IMR-90 (cell line): ENCODE measurements at regions not wholly inside any gene's neighbourhood (a gene's known extent, or its start where the extent isn't known, plus 50 kb on each side); places are given as distances from the start of the nearest gene placed in this dataset.

Source experiments
- ATAC-seq: fragments of 200-7000 bp; cut with Tn5 transposase; 2 replicates; pipeline ENCODE4 v1.9.1; 2020; ENCODE audit warnings: low read depth, mild to moderate bottlenecking, moderate library complexity
- BruUV-seq: library from RNA; stranded (reverse); fragments of 400-500 nt; replicated peaks from 2 replicates; lab custom pipeline; 2021; lab: Mats Ljungman, UMichigan
- CTCF ChIA-PET: fragments of 300-600 bp; formaldehyde crosslinking; extraction: SDS; loops from one replicate; lab custom pipeline; 2021; ENCODE audit warnings: antibody characterized with exemption; lab: Yijun Ruan, JAX
- POLR2A ChIA-PET: fragments of 300-600 bp; sonication (Branson Sonifier 250); formaldehyde crosslinking; loops from one replicate; lab custom pipeline; 2022; ENCODE audit warnings: antibody characterized with exemption; ENCODE audit not compliant: unreplicated experiment; lab: Charles Lee
- DNase-seq: peaks from one replicate; pipeline ENCODE4 v3.0.0; 2013
- H2AFZ ChIP-seq: replicated peaks from 2 replicates; pipeline ENCODE3; 2013; ENCODE audit warnings: low read length, mild to moderate bottlenecking; ENCODE audit not compliant: poor library complexity
- H2AK5ac ChIP-seq: 2 replicates; pipeline ENCODE4 v1.6.1; 2013; ENCODE audit warnings: low read depth, low read length, inconsistent platforms
- H2AK9ac ChIP-seq: replicated peaks from 2 replicates; pipeline ENCODE3; 2013; ENCODE audit warnings: mild to moderate bottlenecking, low read depth, low read length, moderate library complexity; ENCODE audit not compliant: poor library complexity
- H2BK120ac ChIP-seq: 2 replicates; pipeline ENCODE4 v1.6.1; 2013; ENCODE audit warnings: low read depth, low read length, inconsistent platforms
- H2BK15ac ChIP-seq: 3 replicates; pipeline ENCODE4 v1.6.1; 2013; ENCODE audit warnings: low read depth, low read length, inconsistent platforms
- H2BK20ac ChIP-seq: 2 replicates; pipeline ENCODE4 v1.6.1; 2013; ENCODE audit warnings: low read depth, mild to moderate bottlenecking, inconsistent platforms, low read length, moderate library complexity
- H2BK5ac ChIP-seq: 2 replicates; pipeline ENCODE4 v1.6.1; 2013; ENCODE audit warnings: mild to moderate bottlenecking, low read depth, low read length, inconsistent platforms; ENCODE audit not compliant: poor library complexity, severe bottlenecking
- H3K14ac ChIP-seq: replicated peaks from 2 replicates; pipeline ENCODE4 v1.6.1; 2013; ENCODE audit warnings: low read depth, low read length, inconsistent platforms
- H3K18ac ChIP-seq: 2 replicates; pipeline ENCODE4 v1.6.1; 2013; ENCODE audit warnings: low read depth, low read length, control low read depth
- H3K23ac ChIP-seq: 2 replicates; pipeline ENCODE4 v1.6.1; 2013; ENCODE audit warnings: low read depth, low read length, inconsistent platforms
- H3K27ac ChIP-seq: 2 replicates; pipeline ENCODE4 v1.5.1; 2013; ENCODE audit warnings: mild to moderate bottlenecking, control low read depth, low read length; ENCODE audit not compliant: insufficient read depth
- H3K27me3 ChIP-seq: 2 replicates; pipeline ENCODE4 v1.6.1; 2013; ENCODE audit warnings: low read length; ENCODE audit not compliant: control insufficient read depth, insufficient read depth
- H3K36me3 ChIP-seq: 2 replicates; pipeline ENCODE4 v1.6.1; 2013; ENCODE audit warnings: low read length, mixed read lengths; ENCODE audit not compliant: control insufficient read depth, insufficient read depth
- H3K4ac ChIP-seq: 2 replicates; pipeline ENCODE4 v1.6.1; 2013; ENCODE audit warnings: low read depth, low read length, inconsistent platforms
- H3K4me1 ChIP-seq: 2 replicates; pipeline ENCODE4 v1.6.1; 2013; ENCODE audit warnings: low read length, mixed read lengths; ENCODE audit not compliant: control insufficient read depth, insufficient read depth
- H3K4me2 ChIP-seq: 2 replicates; pipeline ENCODE4 v1.6.1; 2013; ENCODE audit warnings: low read depth, mild to moderate bottlenecking, control low read depth, low read length, moderate library complexity
- H3K4me3 ChIP-seq: 2 replicates; pipeline ENCODE4 v1.5.1; 2013; ENCODE audit warnings: low read depth, mild to moderate bottlenecking, control low read depth, low read length, moderate library complexity; ENCODE audit not compliant: insufficient read depth
- H3K56ac ChIP-seq: 2 replicates; pipeline ENCODE4 v1.6.1; 2013; ENCODE audit warnings: low read length, inconsistent platforms; ENCODE audit not compliant: insufficient read depth; ENCODE audit errors: extremely low read depth
- H3K79me1 ChIP-seq, 2 experiments: 2 replicates each; pipeline ENCODE4 v1.6.1; 2013; ENCODE audit warnings: low read length in 2 of 2, inconsistent platforms in 1 of 2, low read depth in 1 of 2
- H3K9ac ChIP-seq: 2 replicates; pipeline ENCODE4 v1.6.1; 2013; ENCODE audit warnings: low read depth, low read length, control low read depth
- H3K9me1 ChIP-seq: 2 replicates; pipeline ENCODE4 v1.6.1; 2013; ENCODE audit warnings: low read length, inconsistent platforms; ENCODE audit not compliant: insufficient read depth
- H3K9me3 ChIP-seq: 2 replicates; pipeline ENCODE4 v1.6.1; 2013; ENCODE audit warnings: low read length; ENCODE audit not compliant: control insufficient read depth, insufficient read depth
- H4K20me1 ChIP-seq: 2 replicates; pipeline ENCODE4 v1.6.1; 2013; ENCODE audit warnings: low read length, inconsistent platforms; ENCODE audit not compliant: insufficient read depth
- H4K5ac ChIP-seq: 2 replicates; pipeline ENCODE4 v1.6.1; 2013; ENCODE audit warnings: mild to moderate bottlenecking, low read depth, low read length, control low read depth
- H4K8ac ChIP-seq, 2 experiments: 2 replicates each; pipeline ENCODE4 v1.6.1; 2013; ENCODE audit warnings: low read depth in 2 of 2, low read length in 2 of 2, control low read depth in 1 of 2, inconsistent platforms in 1 of 2
- H4K91ac ChIP-seq: 2 replicates; pipeline ENCODE4 v1.6.1; 2013; ENCODE audit warnings: low read depth, low read length, inconsistent platforms; ENCODE audit not compliant: insufficient read depth
- BHLHE40 ChIP-seq: fragments of 150-350 bp; IDR thresholded peaks from 2 replicates; pipeline ENCODE4 v1.6.1; 2016; ENCODE audit warnings: mild to moderate bottlenecking, low read depth, low read length
- ELK1 ChIP-seq: fragments of 150-350 bp; IDR thresholded peaks from 2 replicates; pipeline ENCODE4 v1.6.1; 2016; ENCODE audit warnings: low read depth, mild to moderate bottlenecking, low read length, moderate library complexity, borderline replicate concordance
- MAFK ChIP-seq: IDR thresholded peaks from 2 replicates; pipeline ENCODE4 v1.6.1; 2012; ENCODE audit warnings: low read depth, low read length, improper control_type of control experiment
- MAZ ChIP-seq: IDR thresholded peaks from 2 replicates; pipeline ENCODE4 v1.6.1; 2012; ENCODE audit warnings: low read depth, mild to moderate bottlenecking, low read length, improper control_type of control experiment, moderate library complexity, borderline replicate concordance
- MXI1 ChIP-seq: IDR thresholded peaks from 2 replicates; pipeline ENCODE4 v1.6.1; 2012; ENCODE audit warnings: low read depth, mild to moderate bottlenecking, low read length, moderate library complexity, borderline replicate concordance
- NFE2L2 ChIP-seq: fragments of 150-350 bp; IDR thresholded peaks from 2 replicates; pipeline ENCODE4 v1.6.1; 2016; ENCODE audit warnings: low read depth, mild to moderate bottlenecking, low read length
- POLR2A ChIP-seq: IDR thresholded peaks from 2 replicates; pipeline ENCODE4 v1.6.1; 2012; ENCODE audit warnings: mild to moderate bottlenecking, low read depth, low read length
- RAD21 ChIP-seq: IDR thresholded peaks from 2 replicates; pipeline ENCODE4 v1.6.1; 2012; ENCODE audit warnings: low read length, improper control_type of control experiment
- RCOR1 ChIP-seq: IDR thresholded peaks from 2 replicates; pipeline ENCODE4 v1.6.1; 2012; ENCODE audit warnings: mild to moderate bottlenecking, low read length, improper control_type of control experiment; ENCODE audit not compliant: insufficient replicate concordance
- RFX5 ChIP-seq: IDR thresholded peaks from 2 replicates; pipeline ENCODE4 v1.8.0; 2012; ENCODE audit warnings: low read depth, mild to moderate bottlenecking, low read length, moderate library complexity
- SMC3 ChIP-seq: fragments of 150-350 bp; IDR thresholded peaks from 2 replicates; pipeline ENCODE4 v1.6.1; 2016; ENCODE audit warnings: low read depth, mild to moderate bottlenecking, antibody characterized with exemption, low read length, moderate library complexity
- WGBS, 2 experiments: methylation state at CpG; one replicate each; pipeline versions ENCODE4 v1.1.5 to v1.1.7; 2013; ENCODE audit warnings: missing lambda C conversion rate in 2 of 2; ENCODE audit not compliant: insufficient read length in 1 of 2; ENCODE audit errors: extremely low coverage in 2 of 2; 5-methylcytosine and 5-hydroxymethylcytosine counted together
- dilution Hi-C: fragments of 300-500 bp; cut with HindIII; formaldehyde crosslinking; loops from one replicate; pipeline ENCODE4 v1.14.3; 2018; ENCODE audit warnings: low sequenced_read_pairs; ENCODE audit not compliant: unreplicated experiment
- in situ Hi-C: fragments of 300-500 bp; cut with MboI; formaldehyde crosslinking; loops from 3 replicates; pipeline ENCODE4 v1.14.3; 2019; ENCODE audit warnings: low sequenced_read_pairs, inconsistent platforms, mixed read lengths
- intact Hi-C: fragments of 100-400 bp; cut with micrococcal nuclease; formaldehyde crosslinking; loops from 2 replicates; pipeline ENCODE4 v1.10.0; 2022
- TF ChIP-seq, protein P1 (sequence below): conservative IDR thresholded peaks from 2 replicates; pipeline ENCODE4 v1.5.1; 2012; ENCODE audit warnings: mild to moderate bottlenecking, low read depth, low read length, improper control_type of control experiment
- TF ChIP-seq, protein P2 (sequence below): fragments of 150-350 bp; IDR thresholded peaks from 2 replicates; pipeline ENCODE4 v1.6.1; 2017; ENCODE audit warnings: mild to moderate bottlenecking, antibody characterized with exemption, low read length, low read depth

- Histone ChIP-seq H3K4ac (peak overlapping the region; percentile 74), H3K79me1 (no peaks in the 10 kb centered on the region), H2AK5ac (peak overlapping the region; percentile 92), H4K5ac (peak overlapping the region; percentile 38), H3K23ac (no peak overlapping the region; the same call in 1 of the 2 replicates), H3K9me3 (no peaks in the 10 kb centered on the region), H3K4me1 (peaks cover 13% of the 10 kb centered on the region), H4K91ac (peak overlapping the region; percentile 61), H2BK5ac (peak overlapping the region; percentile 65), H3K14ac (peak overlapping the region; percentile 62; the same call in 1 of the 2 replicates), H3K9ac (no peak overlapping the region), H3K18ac (peak overlapping the region; percentile 65; the same call in 1 of the 2 replicates), H3K27ac (no peak overlapping the region), H2BK120ac (peak overlapping the region; percentile 80), H2BK15ac (peak overlapping the region; percentile 64), H2AFZ (peak overlapping the region; percentile 8), H3K4me3 (no peak overlapping the region), H3K4me2 (no peak overlapping the region), H4K20me1 (no peaks in the 10 kb centered on the region), H4K8ac (peak overlapping the region; percentile 23 to 55; a peak in 2 of 4 replicates), H3K9me1 (peaks cover 11% of the 10 kb centered on the region), H2AK9ac (peak overlapping the region; percentile 47), H2BK20ac (peak overlapping the region; percentile 88), H3K56ac (no peak overlapping the region), H3K27me3 (no peaks in the 10 kb centered on the region), H3K36me3 (no peaks in the 10 kb centered on the region)
- dilution Hi-C loops (no loop called here), intact Hi-C loops (no loop called here), in situ Hi-C loops (no loop called here)
- WGBS, 2 experiments: 57% methylated on average over 4 of the region's 6 CpGs; no CpG with 5 or more reads in 1 of the 2 experiments
- ATAC-seq (no peak), DNase-seq (no peak)
- ChIA-PET CTCF (interaction anchor here (2.2 kb wide), 1 partner anchor 10 kb away, joined by 8 read pairs; no protein-coding TSS in a partner anchor), POLR2A (no interaction called here)
- TF ChIP-seq RAD21 (no peak), MAFK (no peak), SMC3 (no peak), RFX5 (no peak), NFE2L2 (no peak), MXI1 (no peak), ELK1 (no peak), POLR2A (no peak), RCOR1 (no peak), BHLHE40 (no peak), MAZ (no peak)
- TF ChIP-seq, protein P1, sequence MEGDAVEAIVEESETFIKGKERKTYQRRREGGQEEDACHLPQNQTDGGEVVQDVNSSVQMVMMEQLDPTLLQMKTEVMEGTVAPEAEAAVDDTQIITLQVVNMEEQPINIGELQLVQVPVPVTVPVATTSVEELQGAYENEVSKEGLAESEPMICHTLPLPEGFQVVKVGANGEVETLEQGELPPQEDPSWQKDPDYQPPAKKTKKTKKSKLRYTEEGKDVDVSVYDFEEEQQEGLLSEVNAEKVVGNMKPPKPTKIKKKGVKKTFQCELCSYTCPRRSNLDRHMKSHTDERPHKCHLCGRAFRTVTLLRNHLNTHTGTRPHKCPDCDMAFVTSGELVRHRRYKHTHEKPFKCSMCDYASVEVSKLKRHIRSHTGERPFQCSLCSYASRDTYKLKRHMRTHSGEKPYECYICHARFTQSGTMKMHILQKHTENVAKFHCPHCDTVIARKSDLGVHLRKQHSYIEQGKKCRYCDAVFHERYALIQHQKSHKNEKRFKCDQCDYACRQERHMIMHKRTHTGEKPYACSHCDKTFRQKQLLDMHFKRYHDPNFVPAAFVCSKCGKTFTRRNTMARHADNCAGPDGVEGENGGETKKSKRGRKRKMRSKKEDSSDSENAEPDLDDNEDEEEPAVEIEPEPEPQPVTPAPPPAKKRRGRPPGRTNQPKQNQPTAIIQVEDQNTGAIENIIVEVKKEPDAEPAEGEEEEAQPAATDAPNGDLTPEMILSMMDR: no peak
- TF ChIP-seq, protein P2, sequence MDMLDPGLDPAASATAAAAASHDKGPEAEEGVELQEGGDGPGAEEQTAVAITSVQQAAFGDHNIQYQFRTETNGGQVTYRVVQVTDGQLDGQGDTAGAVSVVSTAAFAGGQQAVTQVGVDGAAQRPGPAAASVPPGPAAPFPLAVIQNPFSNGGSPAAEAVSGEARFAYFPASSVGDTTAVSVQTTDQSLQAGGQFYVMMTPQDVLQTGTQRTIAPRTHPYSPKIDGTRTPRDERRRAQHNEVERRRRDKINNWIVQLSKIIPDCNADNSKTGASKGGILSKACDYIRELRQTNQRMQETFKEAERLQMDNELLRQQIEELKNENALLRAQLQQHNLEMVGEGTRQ: no peak
- BruUV-seq: no TSS peak
These were observed 623.7 kb downstream of the BNC2 start for GRCh38 chr9:16246785-16247184.
